IMR-90 (cell line): ENCODE measurements at regions not wholly inside any gene's neighbourhood (a gene's known extent, or its start where the extent isn't known, plus 50 kb on each side); places are given as distances from the start of the nearest gene placed in this dataset.

Experiments
- ATAC-seq: fragments of 200-7000 bp; cut with Tn5 transposase; 2 replicates; pipeline ENCODE4 v1.9.1; 2020; ENCODE audit warnings: low read depth, mild to moderate bottlenecking, moderate library complexity
- BruUV-seq: library from RNA; stranded (reverse); fragments of 400-500 nt; replicated peaks from 2 replicates; lab custom pipeline; 2021; lab: Mats Ljungman, UMichigan
- CTCF ChIA-PET: fragments of 300-600 bp; formaldehyde crosslinking; extraction: SDS; loops from one replicate; lab custom pipeline; 2021; ENCODE audit warnings: antibody characterized with exemption; lab: Yijun Ruan, JAX
- POLR2A ChIA-PET: fragments of 300-600 bp; sonication (Branson Sonifier 250); formaldehyde crosslinking; loops from one replicate; lab custom pipeline; 2022; ENCODE audit warnings: antibody characterized with exemption; ENCODE audit not compliant: unreplicated experiment; lab: Charles Lee
- DNase-seq: peaks from one replicate; pipeline ENCODE4 v3.0.0; 2013
- H2AFZ ChIP-seq: replicated peaks from 2 replicates; pipeline ENCODE3; 2013; ENCODE audit warnings: low read length, mild to moderate bottlenecking; ENCODE audit not compliant: poor library complexity
- H2AK5ac ChIP-seq: 2 replicates; pipeline ENCODE4 v1.6.1; 2013; ENCODE audit warnings: low read depth, low read length, inconsistent platforms
- H2AK9ac ChIP-seq: replicated peaks from 2 replicates; pipeline ENCODE3; 2013; ENCODE audit warnings: mild to moderate bottlenecking, low read depth, low read length, moderate library complexity; ENCODE audit not compliant: poor library complexity
- H2BK120ac ChIP-seq: 2 replicates; pipeline ENCODE4 v1.6.1; 2013; ENCODE audit warnings: low read depth, low read length, inconsistent platforms
- H2BK15ac ChIP-seq: 3 replicates; pipeline ENCODE4 v1.6.1; 2013; ENCODE audit warnings: low read depth, low read length, inconsistent platforms
- H2BK20ac ChIP-seq: 2 replicates; pipeline ENCODE4 v1.6.1; 2013; ENCODE audit warnings: low read depth, mild to moderate bottlenecking, inconsistent platforms, low read length, moderate library complexity
- H2BK5ac ChIP-seq: 2 replicates; pipeline ENCODE4 v1.6.1; 2013; ENCODE audit warnings: mild to moderate bottlenecking, low read depth, low read length, inconsistent platforms; ENCODE audit not compliant: poor library complexity, severe bottlenecking
- H3K14ac ChIP-seq: replicated peaks from 2 replicates; pipeline ENCODE4 v1.6.1; 2013; ENCODE audit warnings: low read depth, low read length, inconsistent platforms
- H3K18ac ChIP-seq: 2 replicates; pipeline ENCODE4 v1.6.1; 2013; ENCODE audit warnings: low read depth, low read length, control low read depth
- H3K23ac ChIP-seq: 2 replicates; pipeline ENCODE4 v1.6.1; 2013; ENCODE audit warnings: low read depth, low read length, inconsistent platforms
- H3K27ac ChIP-seq: 2 replicates; pipeline ENCODE4 v1.5.1; 2013; ENCODE audit warnings: mild to moderate bottlenecking, control low read depth, low read length; ENCODE audit not compliant: insufficient read depth
- H3K27me3 ChIP-seq: 2 replicates; pipeline ENCODE4 v1.6.1; 2013; ENCODE audit warnings: low read length; ENCODE audit not compliant: control insufficient read depth, insufficient read depth
- H3K36me3 ChIP-seq: 2 replicates; pipeline ENCODE4 v1.6.1; 2013; ENCODE audit warnings: low read length, mixed read lengths; ENCODE audit not compliant: control insufficient read depth, insufficient read depth
- H3K4ac ChIP-seq: 2 replicates; pipeline ENCODE4 v1.6.1; 2013; ENCODE audit warnings: low read depth, low read length, inconsistent platforms
- H3K4me1 ChIP-seq: 2 replicates; pipeline ENCODE4 v1.6.1; 2013; ENCODE audit warnings: low read length, mixed read lengths; ENCODE audit not compliant: control insufficient read depth, insufficient read depth
- H3K4me2 ChIP-seq: 2 replicates; pipeline ENCODE4 v1.6.1; 2013; ENCODE audit warnings: low read depth, mild to moderate bottlenecking, control low read depth, low read length, moderate library complexity
- H3K4me3 ChIP-seq: 2 replicates; pipeline ENCODE4 v1.5.1; 2013; ENCODE audit warnings: low read depth, mild to moderate bottlenecking, control low read depth, low read length, moderate library complexity; ENCODE audit not compliant: insufficient read depth
- H3K56ac ChIP-seq: 2 replicates; pipeline ENCODE4 v1.6.1; 2013; ENCODE audit warnings: low read length, inconsistent platforms; ENCODE audit not compliant: insufficient read depth; ENCODE audit errors: extremely low read depth
- H3K79me1 ChIP-seq, 2 experiments: 2 replicates each; pipeline ENCODE4 v1.6.1; 2013; ENCODE audit warnings: low read length in 2 of 2, inconsistent platforms in 1 of 2, low read depth in 1 of 2
- H3K9ac ChIP-seq: 2 replicates; pipeline ENCODE4 v1.6.1; 2013; ENCODE audit warnings: low read depth, low read length, control low read depth
- H3K9me1 ChIP-seq: 2 replicates; pipeline ENCODE4 v1.6.1; 2013; ENCODE audit warnings: low read length, inconsistent platforms; ENCODE audit not compliant: insufficient read depth
- H3K9me3 ChIP-seq: 2 replicates; pipeline ENCODE4 v1.6.1; 2013; ENCODE audit warnings: low read length; ENCODE audit not compliant: control insufficient read depth, insufficient read depth
- H4K20me1 ChIP-seq: 2 replicates; pipeline ENCODE4 v1.6.1; 2013; ENCODE audit warnings: low read length, inconsistent platforms; ENCODE audit not compliant: insufficient read depth
- H4K5ac ChIP-seq: 2 replicates; pipeline ENCODE4 v1.6.1; 2013; ENCODE audit warnings: mild to moderate bottlenecking, low read depth, low read length, control low read depth
- H4K8ac ChIP-seq, 2 experiments: 2 replicates each; pipeline ENCODE4 v1.6.1; 2013; ENCODE audit warnings: low read depth in 2 of 2, low read length in 2 of 2, control low read depth in 1 of 2, inconsistent platforms in 1 of 2
- H4K91ac ChIP-seq: 2 replicates; pipeline ENCODE4 v1.6.1; 2013; ENCODE audit warnings: low read depth, low read length, inconsistent platforms; ENCODE audit not compliant: insufficient read depth
- FOS ChIP-seq: fragments of 150-350 bp; IDR thresholded peaks from 2 replicates; pipeline ENCODE4 v1.6.1; 2016; ENCODE audit warnings: low read depth, low read length
- MAFK ChIP-seq: IDR thresholded peaks from 2 replicates; pipeline ENCODE4 v1.6.1; 2012; ENCODE audit warnings: low read depth, low read length, improper control_type of control experiment
- RFX5 ChIP-seq: IDR thresholded peaks from 2 replicates; pipeline ENCODE4 v1.8.0; 2012; ENCODE audit warnings: low read depth, mild to moderate bottlenecking, low read length, moderate library complexity
- WGBS, 2 experiments: methylation state at CpG; one replicate each; pipeline versions ENCODE4 v1.1.5 to v1.1.7; 2013; ENCODE audit warnings: missing lambda C conversion rate in 2 of 2; ENCODE audit not compliant: insufficient read length in 1 of 2; ENCODE audit errors: extremely low coverage in 2 of 2; 5-methylcytosine and 5-hydroxymethylcytosine counted together
- dilution Hi-C: fragments of 300-500 bp; cut with HindIII; formaldehyde crosslinking; loops from one replicate; pipeline ENCODE4 v1.14.3; 2018; ENCODE audit warnings: low sequenced_read_pairs; ENCODE audit not compliant: unreplicated experiment
- in situ Hi-C: fragments of 300-500 bp; cut with MboI; formaldehyde crosslinking; loops from 3 replicates; pipeline ENCODE4 v1.14.3; 2019; ENCODE audit warnings: low sequenced_read_pairs, inconsistent platforms, mixed read lengths
- intact Hi-C: fragments of 100-400 bp; cut with micrococcal nuclease; formaldehyde crosslinking; loops from 2 replicates; pipeline ENCODE4 v1.10.0; 2022

- Histone ChIP-seq H3K79me1 (no peaks in the 10 kb centered on the region), H3K4ac (no peak overlapping the region), H3K14ac (no peak overlapping the region), H2AK9ac (no peak overlapping the region), H4K91ac (no peak overlapping the region), H3K4me1 (no peaks in the 10 kb centered on the region), H3K27me3 (no peaks in the 10 kb centered on the region), H3K36me3 (no peaks in the 10 kb centered on the region), H3K56ac (no peak overlapping the region), H4K5ac (no peak overlapping the region), H3K4me2 (no peak overlapping the region), H3K27ac (no peak overlapping the region), H3K9me3 (peaks cover 5% of the 10 kb centered on the region; the same call in 1 of the 2 replicates), H2BK15ac (no peak overlapping the region), H2AFZ (no peak overlapping the region), H3K4me3 (no peak overlapping the region), H2BK5ac (no peak overlapping the region), H2BK20ac (no peak overlapping the region), H3K9me1 (no peaks in the 10 kb centered on the region), H4K20me1 (no peaks in the 10 kb centered on the region), H2BK120ac (no peak overlapping the region), H3K9ac (no peak overlapping the region), H2AK5ac (no peak overlapping the region), H3K23ac (no peak overlapping the region), H4K8ac (no peak overlapping the region), H3K18ac (no peak overlapping the region)
- intact Hi-C loops: no loop called here
- BruUV-seq: no TSS peak
- ChIA-PET CTCF (no interaction called here), POLR2A (no interaction called here)
- dilution Hi-C loops: no loop called here
- DNase-seq (no peak), ATAC-seq (no peak)
- WGBS, 2 experiments: no CpG with 5 or more reads among the region's 2 CpGs
- in situ Hi-C loops: no loop called here
- TF ChIP-seq MAFK: peak; percentile 97
- TF ChIP-seq FOS: no peak
- TF ChIP-seq RFX5: no peak
These were observed 220.3 kb upstream of the ST8SIA4 start for GRCh38 chr5:101123363-101123762.
